Chondrocyte (in vitro differentiated cells): ENCODE measurements at regions not wholly inside any gene's neighbourhood (a gene's known extent, or its start where the extent isn't known, plus 50 kb on each side); places are given as distances from the start of the nearest gene placed in this dataset.

Experiments used
- DNase-seq: peaks from one replicate; pipeline ENCODE4 v3.0.0; 2021; ENCODE audit warnings: mixed read lengths, low spot score
- H3K27ac Mint-ChIP-seq: one replicate; pipeline ENCODE4 v1.8.0; 2021; ENCODE audit warnings: mild to moderate bottlenecking, moderate library complexity, mixed read lengths; ENCODE audit not compliant: unreplicated experiment
- H3K27me3 Mint-ChIP-seq: 2 replicates; pipeline ENCODE4 v1.8.0; 2021; ENCODE audit warnings: low read depth, mixed read lengths
- H3K36me3 Mint-ChIP-seq: 2 replicates; pipeline ENCODE4 v1.8.0; 2021; ENCODE audit warnings: low read depth, mixed read lengths
- H3K4me1 Mint-ChIP-seq: 2 replicates; pipeline ENCODE4 v1.8.0; 2021; ENCODE audit warnings: low read depth, mild to moderate bottlenecking, mixed read lengths
- H3K4me3 Mint-ChIP-seq: one replicate; pipeline ENCODE4 v1.8.0; 2021; ENCODE audit warnings: mild to moderate bottlenecking, moderate library complexity, mixed read lengths; ENCODE audit not compliant: unreplicated experiment
- H3K9me3 Mint-ChIP-seq: 2 replicates; pipeline ENCODE4 v1.8.0; 2021; ENCODE audit warnings: low read depth, mixed read lengths
- TF ChIP-seq, protein P1 (sequence below): fragments of 200-600 bp; sonication (generic); IDR thresholded peaks from 2 replicates; pipeline ENCODE4 v1.5.0; 2021; ENCODE audit warnings: antibody characterized with exemption, mild to moderate bottlenecking, moderate library complexity

DNA sequence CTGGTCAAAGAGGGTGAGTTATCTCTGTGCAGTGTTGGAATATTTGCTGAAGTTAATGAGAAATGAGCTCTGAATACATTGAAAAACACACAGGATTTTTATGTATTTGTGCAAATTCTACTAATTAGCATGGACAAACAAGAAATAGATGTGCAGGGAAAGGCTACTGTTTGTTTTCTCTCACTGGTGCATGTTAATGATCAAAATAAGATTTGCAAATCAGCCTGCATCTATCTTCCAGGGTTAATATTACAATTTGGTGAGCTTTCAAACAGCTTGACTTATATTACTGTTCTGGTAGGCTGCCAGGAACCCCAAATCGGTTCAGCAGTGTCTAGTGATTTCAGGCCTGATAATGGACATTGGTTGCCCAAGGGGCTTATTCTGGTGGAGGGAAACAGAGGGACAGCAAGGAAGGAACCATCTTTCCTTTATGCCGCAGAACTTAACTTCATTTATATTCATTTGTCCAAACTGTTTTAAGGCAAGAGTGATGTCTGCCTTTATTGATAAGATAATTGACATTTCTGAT lies 93.8 kb upstream of the REG3A start:
- H3K27ac Mint-ChIP-seq, result no peak overlapping the region
- H3K4me3 Mint-ChIP-seq, result no peak overlapping the region
- DNase-seq, result no peak
- H3K36me3 Mint-ChIP-seq, result no peaks in the 10 kb centered on the region
- H3K27me3 Mint-ChIP-seq, result no peaks in the 10 kb centered on the region
- TF ChIP-seq, protein P1, sequence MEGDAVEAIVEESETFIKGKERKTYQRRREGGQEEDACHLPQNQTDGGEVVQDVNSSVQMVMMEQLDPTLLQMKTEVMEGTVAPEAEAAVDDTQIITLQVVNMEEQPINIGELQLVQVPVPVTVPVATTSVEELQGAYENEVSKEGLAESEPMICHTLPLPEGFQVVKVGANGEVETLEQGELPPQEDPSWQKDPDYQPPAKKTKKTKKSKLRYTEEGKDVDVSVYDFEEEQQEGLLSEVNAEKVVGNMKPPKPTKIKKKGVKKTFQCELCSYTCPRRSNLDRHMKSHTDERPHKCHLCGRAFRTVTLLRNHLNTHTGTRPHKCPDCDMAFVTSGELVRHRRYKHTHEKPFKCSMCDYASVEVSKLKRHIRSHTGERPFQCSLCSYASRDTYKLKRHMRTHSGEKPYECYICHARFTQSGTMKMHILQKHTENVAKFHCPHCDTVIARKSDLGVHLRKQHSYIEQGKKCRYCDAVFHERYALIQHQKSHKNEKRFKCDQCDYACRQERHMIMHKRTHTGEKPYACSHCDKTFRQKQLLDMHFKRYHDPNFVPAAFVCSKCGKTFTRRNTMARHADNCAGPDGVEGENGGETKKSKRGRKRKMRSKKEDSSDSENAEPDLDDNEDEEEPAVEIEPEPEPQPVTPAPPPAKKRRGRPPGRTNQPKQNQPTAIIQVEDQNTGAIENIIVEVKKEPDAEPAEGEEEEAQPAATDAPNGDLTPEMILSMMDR, result no peak
- no peaks in the 10 kb centered on the region for H3K4me1 Mint-ChIP-seq
- no peaks in the 10 kb centered on the region for H3K9me3 Mint-ChIP-seq

DNA sequence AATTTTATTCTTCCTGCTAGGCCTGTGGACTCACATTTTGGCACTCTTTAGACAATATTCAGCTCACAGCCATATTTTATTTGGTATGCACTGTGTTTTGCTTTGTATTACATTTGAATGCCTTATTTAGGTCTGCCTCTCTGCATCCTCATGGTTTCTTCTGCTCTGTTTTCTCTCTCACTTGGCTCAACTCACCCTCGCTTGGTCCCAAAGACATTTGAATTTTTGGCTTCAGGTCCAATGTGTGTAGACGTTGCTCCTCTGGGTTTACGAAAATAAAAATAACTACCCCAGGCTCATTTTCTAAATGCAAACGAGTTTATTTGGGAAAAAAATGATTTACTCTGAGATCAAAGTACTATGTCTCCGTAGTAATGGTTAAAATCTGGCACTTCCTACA lies 91.1 kb upstream of the REG3A start:
- DNase-seq, result no peak
- no peaks in the 10 kb centered on the region for H3K27me3 Mint-ChIP-seq
- no peaks in the 10 kb centered on the region for H3K36me3 Mint-ChIP-seq
- no peaks in the 10 kb centered on the region for H3K9me3 Mint-ChIP-seq
- H3K4me1 Mint-ChIP-seq, result no peaks in the 10 kb centered on the region
- TF ChIP-seq, protein P1, result no peak
- H3K4me3 Mint-ChIP-seq, result no peak overlapping the region
- H3K27ac Mint-ChIP-seq, result no peak overlapping the region

DNA sequence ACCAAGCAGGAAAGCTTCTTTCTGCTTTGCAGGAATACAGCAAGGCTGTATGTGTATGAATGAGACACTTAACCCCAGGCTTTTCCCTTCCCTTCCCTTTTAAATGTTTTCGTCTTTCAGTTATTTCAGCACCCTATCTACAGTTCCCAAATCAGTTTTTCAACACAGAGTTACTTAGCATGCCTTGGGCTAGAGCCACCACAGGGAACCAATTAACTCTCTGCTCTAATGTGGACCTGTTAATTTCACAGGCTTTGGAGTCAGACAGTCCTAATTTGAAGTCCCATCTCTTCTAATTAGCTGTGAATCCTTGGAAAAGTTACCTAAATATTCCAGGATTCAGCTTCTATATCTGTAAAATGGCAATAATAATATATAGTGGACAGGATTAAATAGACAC lies 89.2 kb upstream of the REG3A start:
- no peak for DNase-seq
- Mint-ChIP-seq H3K27me3 (no peaks in the 10 kb centered on the region), H3K4me3 (no peak overlapping the region), H3K9me3 (no peaks in the 10 kb centered on the region), H3K36me3 (no peaks in the 10 kb centered on the region), H3K27ac (no peak overlapping the region), H3K4me1 (no peaks in the 10 kb centered on the region)
- TF ChIP-seq, protein P1, result no peak

DNA sequence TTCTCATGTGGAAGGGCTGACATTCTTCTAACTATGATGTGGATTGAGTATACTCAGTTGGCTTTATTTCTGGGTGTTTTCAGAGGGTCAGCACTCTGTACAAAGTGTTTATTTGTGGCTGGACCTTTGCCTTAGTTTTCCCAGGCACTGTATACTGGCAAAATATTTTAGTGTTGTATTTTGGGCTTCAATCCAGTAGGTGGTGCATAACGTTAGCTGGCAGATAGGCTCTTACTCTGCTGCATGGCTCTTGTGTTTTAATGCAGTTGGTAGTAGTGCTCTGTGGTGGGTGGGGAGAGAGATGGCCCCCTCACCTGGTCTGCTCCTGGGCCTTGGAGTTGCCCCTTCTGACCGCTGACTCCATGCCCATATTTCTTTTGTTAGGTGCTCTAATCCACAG lies 75.6 kb upstream of the REG3A start:
- DNase-seq, result no peak
- Mint-ChIP-seq H3K4me1 (no peaks in the 10 kb centered on the region), H3K4me3 (no peak overlapping the region), H3K9me3 (no peaks in the 10 kb centered on the region), H3K27me3 (peaks cover 3% of the 10 kb centered on the region), H3K27ac (no peak overlapping the region), H3K36me3 (no peaks in the 10 kb centered on the region)
- TF ChIP-seq, protein P1, result peak; percentile 41

DNA sequence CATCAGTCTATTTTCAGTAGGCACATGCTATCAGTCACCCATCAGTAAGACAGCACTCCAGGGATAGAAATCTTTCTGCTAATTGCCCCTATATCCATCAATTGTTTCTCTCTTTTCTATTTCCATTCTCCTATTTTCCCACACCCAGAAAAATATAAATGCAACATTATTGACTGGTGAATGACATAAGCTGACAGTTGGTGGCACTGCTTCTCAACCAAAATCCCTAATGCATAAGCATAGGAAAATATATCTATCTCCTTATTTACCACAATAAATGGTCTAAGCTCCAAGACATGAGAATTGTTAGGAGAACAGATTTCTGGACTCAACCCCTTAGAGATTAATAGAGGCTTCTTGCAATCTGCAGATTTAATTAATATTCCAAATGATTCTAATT lies 64.0 kb upstream of the REG3A start:
- no peaks in the 10 kb centered on the region for H3K4me1 Mint-ChIP-seq
- no peak overlapping the region for H3K27ac Mint-ChIP-seq
- peaks cover 5% of the 10 kb centered on the region for H3K27me3 Mint-ChIP-seq
- DNase-seq, result no peak
- H3K9me3 Mint-ChIP-seq, result no peaks in the 10 kb centered on the region
- no peak overlapping the region for H3K4me3 Mint-ChIP-seq
- no peaks in the 10 kb centered on the region for H3K36me3 Mint-ChIP-seq
- TF ChIP-seq, protein P1, result peak; percentile 21
